GM19463 (cell line): ENCODE measurements at regions not wholly inside any gene's neighbourhood (a gene's known extent, or its start where the extent isn't known, plus 50 kb on each side); places are given as distances from the start of the nearest gene placed in this dataset.

Experiments
- ATAC-seq: cut with Tn5 transposase; IDR thresholded peaks from one replicate; pipeline ENCODE4 v1.9.1; 2021; ENCODE audit warnings: mild to moderate bottlenecking, moderate library complexity; ENCODE audit not compliant: unreplicated experiment

DNA sequence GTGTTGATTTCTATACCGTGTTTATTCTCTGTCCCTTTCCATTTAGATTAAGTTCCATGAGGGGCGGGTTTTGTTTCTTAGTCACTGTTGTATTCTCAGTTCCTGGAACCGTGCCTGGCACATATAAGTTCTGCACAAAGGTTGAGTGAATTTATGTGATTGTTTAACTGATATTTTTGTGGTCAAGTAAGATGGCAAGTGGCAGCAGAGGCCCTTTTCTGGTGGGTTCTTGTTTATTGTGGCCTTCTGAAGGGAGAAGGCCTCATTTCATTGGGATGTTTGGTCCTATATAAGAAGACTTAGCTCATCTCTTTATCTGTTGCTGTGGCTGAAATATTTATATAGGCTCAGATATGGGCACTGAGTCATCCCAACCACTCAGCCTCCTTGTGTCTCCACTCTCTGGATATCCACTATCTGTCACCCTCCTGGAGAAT, 262.5 kb downstream of the PSAT1 start:
- ATAC-seq: no peak

DNA sequence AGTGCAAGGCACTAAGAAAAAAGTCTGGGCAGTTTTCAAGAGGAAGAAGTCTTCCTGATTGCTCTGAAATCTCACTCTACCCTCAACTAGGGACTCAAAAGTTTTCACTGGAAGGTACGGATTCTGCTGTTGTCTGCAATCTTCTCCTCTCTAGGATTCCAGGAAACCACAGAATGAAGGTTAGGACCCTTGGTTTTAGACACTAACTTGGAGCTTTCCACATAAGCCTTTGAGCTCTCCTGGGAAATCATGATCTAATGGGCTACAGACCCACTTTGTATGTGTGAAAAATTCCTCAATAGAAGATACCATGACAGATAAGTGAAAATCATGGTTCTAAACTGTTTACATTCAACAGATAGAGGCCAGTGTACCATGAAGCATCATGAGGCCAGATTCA, 265.1 kb downstream of the PSAT1 start:
- no peak for ATAC-seq

DNA sequence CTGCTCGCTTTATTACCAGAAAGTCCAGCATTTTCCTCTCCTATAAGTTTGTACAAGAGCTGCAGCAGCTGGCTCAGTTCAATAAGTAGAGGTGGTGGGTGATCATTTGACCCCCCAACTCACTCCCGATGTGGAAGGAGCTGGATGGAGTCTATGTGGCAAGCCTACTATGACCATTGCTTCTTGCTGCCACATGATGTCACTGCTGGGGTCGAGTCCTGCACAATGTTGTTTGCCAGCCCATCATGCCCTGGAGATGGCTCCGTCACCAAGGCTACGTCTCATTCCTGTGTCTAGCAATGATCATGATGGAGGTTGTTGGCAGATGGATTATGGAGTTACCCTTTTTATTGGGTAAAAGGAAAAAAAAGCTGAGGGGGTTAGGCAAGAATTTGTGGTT, 266.3 kb downstream of the PSAT1 start:
- ATAC-seq: no peak

DNA sequence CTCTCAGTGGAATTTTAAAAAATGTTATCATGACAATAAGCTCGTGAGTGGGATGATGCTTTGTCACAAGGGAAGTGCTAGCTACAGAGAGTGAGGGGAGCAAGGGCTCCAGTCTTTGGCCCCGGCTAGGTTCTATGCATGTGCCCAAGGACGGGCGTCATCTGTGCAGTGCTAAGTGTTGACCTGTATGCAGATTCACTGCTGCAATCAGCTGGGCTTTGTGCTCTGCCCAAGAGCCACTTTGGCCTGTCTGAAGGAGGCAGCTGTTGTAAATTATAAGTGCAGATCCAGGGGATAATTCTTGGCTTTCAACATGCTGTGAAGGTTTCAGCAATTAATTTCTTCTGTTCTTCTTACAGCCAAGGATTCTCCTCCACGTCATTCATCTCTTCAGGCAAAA, 268.6 kb downstream of the PSAT1 start:
- no peak for ATAC-seq

DNA sequence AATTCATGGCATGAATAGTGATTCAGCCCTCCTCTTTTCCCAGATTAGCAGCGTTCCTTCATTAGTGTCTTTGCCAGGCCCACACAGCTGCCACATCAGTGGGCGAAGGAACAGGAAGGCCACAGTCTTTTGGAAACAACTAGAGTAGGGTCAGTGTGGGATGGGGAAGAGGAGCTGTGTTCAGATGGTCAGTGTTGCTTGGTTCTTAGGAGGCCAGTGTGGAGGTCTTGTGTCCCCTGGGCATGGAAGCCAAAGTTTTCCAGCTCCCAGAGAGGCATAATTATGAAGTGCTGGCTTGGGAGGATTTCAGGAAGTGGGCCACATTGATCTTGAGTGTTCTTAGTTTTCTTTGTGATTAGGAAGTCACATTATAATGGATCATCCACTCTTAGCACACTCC, 269.6 kb downstream of the PSAT1 start:
- ATAC-seq: no peak

DNA sequence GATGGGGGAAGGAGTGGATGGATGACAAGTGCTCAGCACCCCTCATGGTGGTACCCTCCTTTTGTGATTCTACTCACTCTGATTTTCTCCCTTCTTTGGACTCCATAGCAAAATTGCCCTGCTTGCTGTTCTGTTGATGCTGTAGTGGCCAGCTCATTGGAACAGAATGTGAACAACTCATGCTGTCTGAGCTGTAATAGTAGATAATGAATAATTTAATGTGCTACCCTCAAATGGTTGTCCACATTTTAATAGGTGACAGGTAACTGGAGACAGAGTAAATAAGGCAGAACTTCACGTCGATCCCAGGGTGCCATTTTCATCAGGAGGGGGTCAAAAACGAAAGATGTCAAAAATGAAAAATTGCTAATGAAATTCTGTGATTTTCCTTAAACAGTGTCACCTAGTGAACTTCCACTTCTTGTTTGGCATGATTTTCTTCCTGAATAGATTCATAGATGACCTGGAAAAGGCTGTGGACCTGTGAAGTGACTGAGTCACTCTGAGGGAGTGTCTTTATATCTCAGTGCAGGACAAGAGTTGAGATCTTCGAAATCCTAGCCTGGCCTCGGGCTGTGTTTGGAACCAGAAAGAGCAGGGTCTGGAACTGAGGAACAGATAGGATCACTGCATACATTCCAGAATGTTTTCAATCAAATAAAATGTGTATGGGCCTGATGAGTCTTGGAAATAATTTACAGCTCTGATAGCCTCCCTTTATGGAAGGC, 270.2 kb downstream of the PSAT1 start:
- ATAC-seq: no peak

DNA sequence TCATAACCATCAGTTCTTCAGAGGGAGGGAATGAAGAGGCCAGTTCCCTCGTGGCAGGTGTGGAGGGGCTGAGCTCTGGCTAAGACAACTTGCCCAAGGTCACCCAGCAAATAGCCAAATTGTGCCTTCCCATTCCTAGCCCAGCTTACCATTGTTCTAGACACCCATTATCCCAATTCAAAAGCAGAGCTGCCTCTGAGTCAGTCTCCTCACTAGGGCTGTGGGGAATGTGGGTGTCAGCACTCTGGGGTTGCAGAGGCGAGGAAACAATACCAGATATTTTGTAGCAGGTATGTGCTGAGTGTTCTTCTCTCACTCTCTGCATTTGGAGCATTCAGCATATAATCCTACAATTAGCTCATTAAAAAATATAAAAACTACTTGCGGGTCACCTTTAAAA, 270.8 kb downstream of the PSAT1 start:
- ATAC-seq: no peak

DNA sequence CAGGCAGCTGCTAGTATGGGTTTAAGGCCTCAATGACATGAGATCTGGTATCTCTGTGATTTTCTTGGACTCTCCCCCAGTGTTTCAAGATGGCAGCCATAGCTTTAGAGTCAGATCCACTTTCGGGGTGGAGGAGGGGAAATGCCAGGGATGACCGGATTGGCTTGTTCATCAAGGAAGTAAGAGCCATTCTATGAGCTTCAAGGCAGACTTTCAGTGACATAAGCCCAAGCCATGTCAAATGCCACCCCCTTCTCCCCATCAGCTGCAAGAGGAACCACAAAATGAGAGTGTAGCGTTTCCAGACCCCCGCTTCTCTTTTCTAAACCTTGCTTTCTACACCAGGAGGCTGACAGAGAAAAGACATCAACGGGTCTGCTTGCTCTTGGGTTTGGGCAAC, 271.8 kb downstream of the PSAT1 start:
- no peak for ATAC-seq

DNA sequence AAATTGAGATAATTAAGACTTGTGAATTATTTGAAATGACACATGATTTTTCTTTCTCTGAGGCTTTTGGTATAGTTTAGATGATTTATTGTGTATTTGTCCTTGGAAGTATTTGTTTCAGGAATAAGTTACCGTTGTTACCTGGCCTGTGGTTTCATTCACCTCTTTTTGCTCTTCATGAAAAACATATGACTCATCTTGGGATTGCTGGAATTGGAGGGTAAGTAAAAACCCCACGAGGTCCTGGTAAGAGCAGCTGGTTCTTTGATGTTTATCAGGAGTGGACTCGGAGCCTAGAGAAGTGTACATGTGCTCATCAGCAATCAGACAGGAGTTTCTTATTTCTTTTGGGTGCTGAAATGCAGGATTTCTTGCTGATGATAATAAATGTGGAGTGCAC, 275.3 kb downstream of the PSAT1 start:
- ATAC-seq: no peak

DNA sequence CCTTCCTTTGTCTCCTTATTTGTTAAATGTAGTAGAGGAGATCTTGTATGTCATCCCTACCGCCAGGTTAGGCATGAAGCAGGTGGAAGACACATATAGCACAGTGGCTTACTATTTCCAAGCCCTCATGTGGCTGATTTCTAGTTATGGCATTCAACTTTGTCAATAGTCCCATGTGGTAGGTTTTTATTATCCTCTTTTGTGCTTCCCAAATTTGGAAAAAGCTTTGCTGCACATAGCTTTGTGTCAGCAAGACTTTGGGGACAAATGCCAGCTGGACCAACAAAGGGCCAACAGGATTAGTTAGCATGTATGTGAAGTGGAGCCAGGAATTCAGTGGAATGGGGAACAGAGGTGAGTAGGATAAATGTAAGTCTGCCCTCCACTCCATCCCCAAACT, 276.3 kb downstream of the PSAT1 start:
- no peak for ATAC-seq

DNA sequence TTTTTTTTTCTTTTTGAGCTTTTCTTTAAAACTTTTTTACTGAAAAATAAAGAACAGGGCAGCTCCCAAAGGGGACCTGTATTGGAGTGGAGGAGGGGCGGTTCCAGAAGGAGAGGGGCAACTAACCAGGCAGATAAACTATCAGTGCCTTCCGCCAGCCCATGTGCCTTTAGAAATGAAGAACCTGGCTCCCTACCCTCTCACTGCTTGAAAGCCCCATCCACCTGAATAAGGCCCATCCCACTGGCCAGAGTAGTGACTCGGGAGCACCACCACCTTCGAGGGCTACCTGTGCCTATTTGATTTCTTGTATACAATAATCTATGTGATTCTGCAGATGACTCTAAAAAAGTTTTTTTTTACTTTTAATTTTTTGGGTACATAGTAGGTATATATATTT, 276.7 kb downstream of the PSAT1 start:
- ATAC-seq: no peak

DNA sequence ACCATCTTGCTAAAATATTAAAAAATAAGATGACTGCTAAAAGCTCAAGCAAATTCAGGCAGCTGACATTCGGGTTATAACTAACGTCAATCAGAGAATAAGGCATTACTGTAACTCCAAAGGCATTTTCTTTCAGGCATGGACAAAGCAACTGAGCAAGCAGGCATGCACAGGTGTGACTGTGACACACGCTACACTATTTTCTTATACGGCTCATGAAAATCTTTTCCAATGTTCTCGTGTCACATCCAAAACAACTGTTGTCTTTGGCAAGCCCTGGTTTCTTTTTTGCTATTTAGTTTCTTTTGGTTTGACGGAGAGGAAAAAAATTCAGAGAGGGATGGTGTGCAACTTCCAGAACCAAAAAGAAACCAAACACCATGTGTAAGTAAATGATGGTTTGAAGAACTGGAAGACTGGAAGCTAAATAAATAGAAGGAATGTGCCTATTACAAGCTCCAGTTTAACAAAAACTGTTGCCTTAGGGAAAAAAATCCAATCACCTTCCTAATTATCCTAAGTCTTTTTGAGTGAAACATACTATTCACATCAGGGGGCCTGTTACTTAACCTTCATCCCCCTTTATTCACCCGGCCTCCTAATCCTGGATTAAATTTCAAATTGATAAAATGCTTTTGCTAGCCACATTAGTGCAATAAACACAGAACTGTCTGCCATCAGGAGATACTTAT, 277.6 kb downstream of the PSAT1 start:
- no peak for ATAC-seq

DNA sequence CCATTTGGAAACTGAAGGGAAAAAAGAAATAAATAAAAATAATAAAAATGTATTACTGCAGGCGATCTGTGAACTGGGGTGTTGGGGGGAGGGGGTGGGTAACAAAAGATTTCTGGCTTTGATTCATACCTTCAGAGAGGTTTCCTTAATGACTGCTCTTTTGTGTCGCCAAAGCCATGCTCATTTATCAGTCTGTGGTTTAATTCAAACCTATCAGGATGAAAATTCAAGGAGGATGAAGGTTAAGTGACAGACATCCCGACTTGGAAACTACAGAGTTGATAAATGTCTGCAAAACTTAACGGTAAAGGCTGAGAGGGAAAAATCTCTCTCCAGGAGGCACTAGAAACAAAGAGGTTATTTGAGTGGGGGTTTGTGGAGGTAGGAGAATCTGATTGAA, 278.2 kb downstream of the PSAT1 start:
- ATAC-seq: no peak

DNA sequence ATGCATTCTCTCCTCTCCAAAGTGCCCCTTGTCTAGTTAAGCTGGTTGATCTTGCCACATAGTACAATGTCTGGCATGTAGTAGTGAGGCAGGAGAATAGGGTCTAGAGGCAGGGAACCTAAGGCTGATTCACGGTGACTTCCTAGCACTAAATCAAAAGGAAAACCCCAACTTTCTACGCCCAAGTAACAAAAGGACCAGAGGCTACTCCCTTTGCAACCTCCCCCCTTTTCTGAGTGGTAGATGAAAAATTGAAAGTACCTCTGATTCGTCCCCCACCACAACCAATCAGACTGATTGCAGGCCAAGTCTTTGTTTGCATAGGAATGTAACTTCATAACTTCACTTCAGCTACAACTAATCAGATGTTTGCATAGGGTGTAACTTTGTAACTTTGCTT, 278.8 kb downstream of the PSAT1 start:
- ATAC-seq: no peak

DNA sequence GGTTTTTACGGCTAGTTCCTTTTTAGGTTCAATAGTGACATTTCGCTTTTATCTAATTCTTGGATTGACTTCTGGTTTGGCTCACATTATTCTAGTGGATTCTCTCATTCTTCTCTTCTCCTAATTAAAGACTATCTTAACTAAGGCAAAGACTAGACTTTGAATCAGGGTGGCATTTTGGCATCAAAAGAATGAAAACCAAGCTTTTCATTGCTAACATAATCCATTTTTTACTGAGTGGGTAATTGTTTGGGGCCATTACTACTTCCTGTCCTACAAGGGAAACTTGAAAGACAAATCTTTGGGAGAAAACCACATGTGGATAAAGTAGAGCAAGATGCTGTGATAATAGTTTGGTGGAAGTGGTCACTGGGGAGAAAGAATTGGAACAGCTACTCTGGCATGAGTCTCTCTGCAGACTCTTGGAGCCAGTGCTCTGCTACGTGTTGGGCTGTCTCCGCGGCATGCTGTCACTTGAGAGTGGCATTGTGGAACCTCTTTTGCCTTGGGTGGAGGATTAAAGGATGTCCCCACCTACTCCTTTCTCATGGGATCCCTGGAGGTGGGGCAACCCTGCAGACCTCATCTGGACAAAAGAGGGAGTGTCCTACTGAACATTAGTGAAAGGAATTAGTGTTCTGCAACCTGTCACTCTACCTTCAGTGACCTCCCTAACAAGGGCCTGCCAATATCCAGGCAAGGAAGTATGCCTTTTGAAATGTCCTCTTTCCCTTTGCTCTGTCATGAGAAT, 280.4 kb downstream of the PSAT1 start:
- no peak for ATAC-seq

DNA sequence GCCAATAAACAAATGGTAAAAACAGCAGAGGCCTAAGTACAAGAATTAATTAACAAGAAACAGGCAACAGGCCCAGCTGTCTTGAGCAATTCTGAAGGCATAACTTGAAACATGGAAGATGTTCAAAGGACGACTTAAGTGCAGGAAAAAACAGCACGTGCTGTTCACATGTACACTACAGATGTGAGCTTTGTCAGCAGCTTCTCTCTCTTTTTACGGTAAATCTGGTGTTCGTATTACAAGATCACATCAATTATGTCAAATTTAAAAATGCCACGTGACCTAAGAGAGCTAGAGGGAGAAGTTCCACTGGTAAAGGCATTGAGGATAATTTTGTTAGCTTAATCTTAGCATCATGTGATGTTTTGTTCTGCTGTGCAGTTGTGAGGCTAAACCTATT, 281.1 kb downstream of the PSAT1 start:
- no peak for ATAC-seq

DNA sequence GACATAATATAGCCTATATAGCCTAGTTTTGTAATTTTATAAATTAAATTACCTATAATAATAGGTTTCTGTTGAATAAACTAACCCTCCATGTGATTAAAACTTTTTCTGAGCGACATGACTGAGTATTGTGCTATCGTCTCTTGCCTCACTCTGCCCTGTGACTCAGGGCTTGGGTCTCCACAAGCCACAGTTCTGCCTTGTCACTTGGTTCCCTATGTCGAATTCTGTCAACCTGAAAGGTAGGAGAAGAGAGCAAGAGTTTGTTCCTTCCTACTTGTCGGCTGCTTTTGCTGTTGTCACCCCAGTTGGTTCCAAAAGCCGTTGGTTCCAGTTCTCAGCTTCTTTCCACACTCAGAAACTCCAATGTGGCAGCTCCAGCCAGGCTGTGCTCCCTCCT, 285.9 kb downstream of the PSAT1 start:
- no peak for ATAC-seq

DNA sequence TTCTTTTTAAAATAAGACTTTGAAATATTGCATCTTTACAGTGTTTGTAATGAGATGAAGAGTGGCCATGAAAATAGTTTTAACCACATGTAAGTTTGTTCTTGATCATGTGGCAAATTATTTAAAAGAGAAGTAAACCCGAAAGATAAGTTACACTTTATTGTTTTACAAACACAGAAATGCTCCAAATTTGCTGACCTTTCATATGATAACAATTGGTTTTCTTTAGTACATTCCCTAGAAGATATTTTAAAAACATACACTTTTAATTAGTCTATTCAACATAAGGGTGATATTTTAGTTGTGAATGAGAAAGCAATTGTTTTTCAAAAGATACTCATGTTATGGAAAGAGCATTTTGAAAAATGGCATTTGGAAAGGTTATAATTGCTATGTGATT, 287.7 kb downstream of the PSAT1 start:
- no peak for ATAC-seq

DNA sequence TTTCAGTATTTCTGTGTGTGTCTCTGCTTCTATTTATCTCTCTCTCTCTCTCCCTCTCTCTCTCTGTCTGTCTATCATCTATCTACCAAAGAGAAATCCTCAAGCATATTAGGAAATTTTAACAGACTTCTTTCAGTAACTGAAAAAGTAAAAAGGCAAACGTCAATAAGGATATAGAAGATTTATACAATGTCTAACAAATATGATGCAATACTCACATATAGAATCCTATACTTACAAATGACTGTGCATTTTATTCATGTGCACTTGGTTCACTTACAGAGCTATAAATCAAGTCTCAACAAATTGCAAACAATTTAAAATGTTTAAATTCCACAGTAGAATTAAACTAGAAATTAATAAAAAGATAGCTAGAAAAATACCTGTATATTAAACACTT, 289.0 kb downstream of the PSAT1 start:
- ATAC-seq: no peak

DNA sequence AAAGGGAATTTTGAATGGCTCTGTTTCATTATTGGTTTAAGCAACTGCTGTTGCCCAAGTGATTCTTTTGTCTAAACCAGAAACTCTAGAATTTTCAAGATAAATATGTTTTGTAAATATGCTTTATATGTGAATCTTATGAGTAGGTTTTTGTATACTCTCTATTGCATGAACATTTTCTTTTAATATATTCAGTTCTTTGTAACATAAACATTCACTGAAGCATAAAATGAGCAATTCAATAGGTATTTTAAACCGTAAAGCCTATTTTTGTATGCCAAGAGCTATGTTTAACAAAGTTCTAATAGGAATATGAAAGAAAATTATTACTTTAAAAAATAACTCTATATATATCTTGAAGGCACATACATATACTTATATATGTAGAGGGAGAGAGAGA, 293.1 kb downstream of the PSAT1 start:
- ATAC-seq: no peak

DNA sequence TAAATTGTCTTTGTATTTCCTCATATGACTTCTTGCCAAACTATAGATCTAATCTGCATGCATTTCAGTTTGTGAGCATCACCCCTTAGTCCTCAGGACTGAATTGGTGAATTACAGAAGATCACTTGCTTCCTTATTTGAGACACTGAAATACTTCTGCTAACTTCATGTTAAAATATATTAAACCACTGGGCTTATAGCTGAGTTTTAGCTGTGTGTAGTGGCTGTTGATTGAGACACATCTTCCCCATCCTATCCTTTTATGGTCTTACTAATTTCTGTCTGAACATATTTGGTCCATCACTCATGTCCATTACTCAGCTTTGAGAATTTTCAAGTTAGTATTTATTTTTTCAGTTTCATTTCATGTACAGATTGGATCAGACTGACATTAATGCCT, 295.9 kb downstream of the PSAT1 start:
- ATAC-seq: no peak
